WTC11 (cell line): ENCODE measurements at regions not wholly inside any gene's neighbourhood (a gene's known extent, or its start where the extent isn't known, plus 50 kb on each side); places are given as distances from the start of the nearest gene placed in this dataset.

ENCODE experiments used
- CTCF ChIP-seq: fragments of 200-600 bp; IDR thresholded peaks from 2 replicates; pipeline ENCODE4 v1.8.0; 2022; ENCODE audit warnings: antibody characterized with exemption
- FOXP4 ChIP-seq: sonication (generic); formaldehyde crosslinking; IDR thresholded peaks from 2 replicates; pipeline ENCODE4 v1.8.0; 2022; ENCODE audit warnings: mild to moderate bottlenecking, missing genetic modification reagents
- KAT7 ChIP-seq: sonication (generic); formaldehyde crosslinking; IDR thresholded peaks from 2 replicates; pipeline ENCODE4 v1.8.1; 2023; ENCODE audit warnings: missing genetic modification reagents, mild to moderate bottlenecking, borderline replicate concordance
- TEAD4 ChIP-seq: sonication (generic); formaldehyde crosslinking; IDR thresholded peaks from 2 replicates; pipeline ENCODE4 v1.8.0; 2022; ENCODE audit warnings: mild to moderate bottlenecking, missing genetic modification reagents

GRCh38 chr4:14329228-14329627 is 673.1 kb upstream of the CPEB2 start:
- TF ChIP-seq FOXP4 (CRISPR knock-in tag) (no peak), KAT7 (CRISPR knock-in tag) (no peak), CTCF (no peak), TEAD4 (CRISPR knock-in tag) (no peak)
